Hematopoietic multipotent progenitor cell (in vitro differentiated cells): ENCODE measurements at regions not wholly inside any gene's neighbourhood (a gene's known extent, or its start where the extent isn't known, plus 50 kb on each side); places are given as distances from the start of the nearest gene placed in this dataset.
"Not testable (repeated sequence)": the region's sequence is repeated elsewhere in the genome, so short reads cannot be mapped to it uniquely, and the experiment has no call there.

Source experiments
- DNase-seq, 3 donors: peaks; one replicate each; pipeline ENCODE4 v3.0.0-alpha.2; 2011 to 2015; ENCODE audit warnings: low read depth in 2 of 3, low spot score in 2 of 3

GRCh38 chr9:38196714-38197113 is 127.7 kb upstream of the SHB start:
- peak in 1 of 3 donors; percentile 31 for DNase-seq

GRCh38 chr9:38195737-38196161 is 126.7 kb upstream of the SHB start:
- DNase-seq: no peak

GRCh38 chr9:38194870-38195269 is 125.8 kb upstream of the SHB start:
- no peak for DNase-seq

- peak in 1 of 3 donors; percentile 26 for DNase-seq
Measured at GRCh38 chr9:38192731-38193265, 123.8 kb upstream of the SHB start.

- DNase-seq: no peak
Measured at GRCh38 chr9:38186404-38187115, 117.5 kb upstream of the SHB start.

- no peak for DNase-seq
Measured at GRCh38 chr9:38185647-38186403, 116.8 kb upstream of the SHB start.

GRCh38 chr9:38183994-38184568 is 115.1 kb upstream of the SHB start:
- no peak for DNase-seq

- DNase-seq: peak in 1 of 3 donors; percentile 8
Measured at GRCh38 chr9:38182321-38182720, 113.3 kb upstream of the SHB start.

- no peak for DNase-seq
Measured at GRCh38 chr9:38181866-38182265, 112.8 kb upstream of the SHB start.

GRCh38 chr9:38181232-38181631 is 112.2 kb upstream of the SHB start:
- no peak for DNase-seq

GRCh38 chr9:38180656-38181055 is 111.6 kb upstream of the SHB start:
- no peak for DNase-seq

- no peak for DNase-seq
Measured at GRCh38 chr9:38179965-38180364, 110.9 kb upstream of the SHB start.

- DNase-seq: no peak
Measured at GRCh38 chr9:38178237-38178636, 109.2 kb upstream of the SHB start.

- no peak for DNase-seq
Measured at GRCh38 chr9:38177680-38178079, 108.7 kb upstream of the SHB start.

GRCh38 chr9:38176251-38176650 is 107.2 kb upstream of the SHB start:
- DNase-seq: no peak

GRCh38 chr9:38175423-38175822 is 106.4 kb upstream of the SHB start:
- no peak for DNase-seq

GRCh38 chr9:38172586-38172985 is 103.6 kb upstream of the SHB start:
- no peak for DNase-seq

GRCh38 chr9:38171926-38172325 is 102.9 kb upstream of the SHB start:
- no peak for DNase-seq

GRCh38 chr9:38171538-38171884 is 102.5 kb upstream of the SHB start:
- DNase-seq: no peak

- peak in 2 of 3 donors; percentile 22 to 35 for DNase-seq
Measured at GRCh38 chr9:38170763-38171537, 101.9 kb upstream of the SHB start.

GRCh38 chr9:38170155-38170554 is 101.1 kb upstream of the SHB start:
- DNase-seq: not testable (repeated sequence)
